Upper lobe of left lung (tissue), 4 donors: ENCODE measurements at regions not wholly inside any gene's neighbourhood (a gene's known extent, or its start where the extent isn't known, plus 50 kb on each side); places are given as distances from the start of the nearest gene placed in this dataset.

Experiments
- EP300 ChIP-seq, 4 donors: sonication (generic); formaldehyde crosslinking; IDR thresholded peaks; one replicate each; pipeline ENCODE4 v1.5.1; 2017; ENCODE audit warnings: antibody characterized with exemption in 4 of 4, control low read depth in 2 of 4
- POLR2A ChIP-seq, 4 donors: fragments of 450-650 bp; IDR thresholded peaks; one replicate each; pipeline ENCODE4 v1.5.1; 2016 to 2017; ENCODE audit warnings: antibody characterized with exemption in 4 of 4, mild to moderate bottlenecking in 2 of 4
- POLR2AphosphoS5 ChIP-seq, 2 donors: sonication (generic); formaldehyde crosslinking; IDR thresholded peaks; one replicate each; pipeline ENCODE4 v1.5.1; 2017; ENCODE audit warnings: antibody characterized with exemption in 2 of 2
- TF ChIP-seq, protein P1 (sequence below), 6 experiments: fragments of 450-650 bp in 4 of 6; fragments of 200-600 bp in 2 of 6; sonication (generic) in 2 of 6; IDR thresholded peaks; one replicate each; pipeline ENCODE4 v1.5.1; 2016 to 2019; ENCODE audit warnings: antibody characterized with exemption in 6 of 6

DNA sequence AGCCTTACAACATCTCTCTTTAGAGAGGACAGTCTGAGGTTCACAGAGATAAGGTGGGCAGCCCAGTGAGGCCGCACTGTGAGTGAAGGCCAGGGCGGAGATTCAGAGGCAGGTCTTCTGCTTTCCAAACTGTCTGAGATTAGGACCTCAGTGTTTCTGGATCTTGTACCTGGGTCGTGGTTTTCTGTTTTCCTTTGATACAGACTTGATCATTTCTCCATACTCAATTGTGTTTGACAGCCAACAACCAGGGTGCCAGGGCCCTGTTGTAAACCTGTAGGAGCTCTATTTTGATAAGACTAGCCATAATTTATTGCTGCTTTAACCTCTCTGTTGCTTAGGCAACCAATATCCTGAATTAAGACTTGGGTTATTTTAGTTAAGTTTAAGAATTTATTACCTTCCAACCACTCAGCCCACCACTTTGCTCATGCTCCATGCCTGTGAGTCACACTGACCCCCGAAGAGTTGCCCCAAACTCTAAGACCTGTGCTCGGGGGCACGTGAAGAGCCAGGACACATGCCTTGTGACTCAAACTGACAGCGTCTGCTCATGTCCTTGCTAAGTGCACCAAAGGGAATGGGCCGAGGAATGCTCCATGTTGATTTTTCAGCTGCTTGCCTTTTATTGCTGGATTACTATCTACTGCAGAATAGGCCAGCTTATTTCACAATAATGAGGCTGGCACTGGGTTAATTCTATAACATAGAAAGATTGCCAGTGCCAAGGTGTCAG lies 248.6 kb downstream of the BCL2 start:
- TF ChIP-seq POLR2AphosphoS5 (IDR thresholded peaks at IDR 0.05) (no peak), EP300 (IDR thresholded peaks at IDR 0.05) (no peak), POLR2A (IDR thresholded peaks at IDR 0.05) (no peak)
- TF ChIP-seq, protein P1, sequence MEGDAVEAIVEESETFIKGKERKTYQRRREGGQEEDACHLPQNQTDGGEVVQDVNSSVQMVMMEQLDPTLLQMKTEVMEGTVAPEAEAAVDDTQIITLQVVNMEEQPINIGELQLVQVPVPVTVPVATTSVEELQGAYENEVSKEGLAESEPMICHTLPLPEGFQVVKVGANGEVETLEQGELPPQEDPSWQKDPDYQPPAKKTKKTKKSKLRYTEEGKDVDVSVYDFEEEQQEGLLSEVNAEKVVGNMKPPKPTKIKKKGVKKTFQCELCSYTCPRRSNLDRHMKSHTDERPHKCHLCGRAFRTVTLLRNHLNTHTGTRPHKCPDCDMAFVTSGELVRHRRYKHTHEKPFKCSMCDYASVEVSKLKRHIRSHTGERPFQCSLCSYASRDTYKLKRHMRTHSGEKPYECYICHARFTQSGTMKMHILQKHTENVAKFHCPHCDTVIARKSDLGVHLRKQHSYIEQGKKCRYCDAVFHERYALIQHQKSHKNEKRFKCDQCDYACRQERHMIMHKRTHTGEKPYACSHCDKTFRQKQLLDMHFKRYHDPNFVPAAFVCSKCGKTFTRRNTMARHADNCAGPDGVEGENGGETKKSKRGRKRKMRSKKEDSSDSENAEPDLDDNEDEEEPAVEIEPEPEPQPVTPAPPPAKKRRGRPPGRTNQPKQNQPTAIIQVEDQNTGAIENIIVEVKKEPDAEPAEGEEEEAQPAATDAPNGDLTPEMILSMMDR (IDR thresholded peaks at IDR 0.05) = no peak
